NCI-H524 (cell line): ENCODE measurements at regions not wholly inside any gene's neighbourhood (a gene's known extent, or its start where the extent isn't known, plus 50 kb on each side); places are given as distances from the start of the nearest gene placed in this dataset.

Experiments used
- DNase-seq, 2 experiments: peaks; one replicate each; lab custom pipeline; 2025; lab: John Stamatoyannopoulos, UW

- peak in 1 of 2 experiments; percentile 56 for DNase-seq
Measured at GRCh38 chr1:90402893-90403849, 313.9 kb downstream of the BARHL2 start.

DNA sequence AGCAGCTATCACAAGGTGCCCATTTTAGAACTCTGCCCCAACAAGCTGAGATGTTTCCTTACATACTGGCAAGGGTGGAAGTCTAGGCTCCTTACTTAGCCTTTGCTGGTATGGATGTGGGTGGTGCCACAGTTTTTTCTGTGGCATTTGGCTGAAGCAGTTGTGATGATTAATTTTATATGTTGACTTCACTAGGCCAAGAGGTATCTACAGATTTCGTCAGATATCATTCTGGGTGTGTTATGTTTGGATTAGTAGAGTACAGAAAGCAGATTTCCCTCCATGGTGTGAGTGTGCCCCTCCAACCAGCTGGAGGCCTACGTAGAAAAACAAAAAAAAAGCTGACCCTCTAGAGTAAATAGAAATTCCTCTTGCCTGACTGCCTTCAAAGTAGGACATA, 317.0 kb downstream of the BARHL2 start:
- no peak for DNase-seq

GRCh38 chr1:90396917-90397316, 320.2 kb downstream of the BARHL2 start:
- DNase-seq: no peak

DNA sequence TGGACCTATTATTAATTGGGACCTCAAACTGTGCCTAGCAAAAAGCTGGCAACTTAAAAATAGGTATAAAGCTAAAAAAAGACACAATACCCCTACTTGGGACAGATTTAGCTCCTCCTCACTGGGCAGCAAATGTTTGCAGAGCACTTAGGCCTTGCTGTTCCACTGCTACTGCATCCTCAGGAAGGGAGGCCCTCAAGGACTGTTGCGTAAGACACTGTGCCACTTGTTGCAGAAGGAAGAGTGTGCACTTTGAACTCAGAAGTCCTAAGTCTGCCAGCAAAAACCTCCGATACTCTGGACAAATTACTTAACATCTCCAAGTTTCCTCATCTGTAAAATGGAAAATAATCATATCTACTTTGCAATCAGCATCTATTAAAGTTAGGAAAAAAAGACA, 322.9 kb downstream of the BARHL2 start:
- no peak for DNase-seq

DNA sequence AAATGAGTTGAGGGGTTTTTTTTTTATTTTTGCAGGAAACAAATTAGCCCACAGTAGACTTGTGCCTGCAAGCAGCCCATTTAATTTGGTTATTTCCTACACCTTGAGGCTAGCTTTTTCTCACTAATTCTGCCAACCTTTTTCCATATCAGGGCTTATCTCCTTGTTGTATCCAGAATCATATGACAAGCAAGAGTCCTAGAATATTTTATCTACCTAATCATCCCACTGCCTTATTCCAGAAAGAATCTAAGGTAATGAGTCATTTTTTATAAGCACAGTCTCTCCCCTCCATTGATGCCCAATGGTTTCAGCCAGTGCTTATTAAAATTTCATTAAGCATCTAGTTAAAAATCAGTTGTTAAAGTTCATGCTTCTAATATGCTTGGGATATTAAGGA, 324.1 kb downstream of the BARHL2 start:
- no peak for DNase-seq

GRCh38 chr1:90391126-90391525, 326.0 kb downstream of the BARHL2 start:
- DNase-seq: no peak

GRCh38 chr1:90387805-90388204, 329.3 kb downstream of the BARHL2 start:
- no peak for DNase-seq

GRCh38 chr1:90386899-90387720, 330.0 kb downstream of the BARHL2 start:
- no peak for DNase-seq

DNA sequence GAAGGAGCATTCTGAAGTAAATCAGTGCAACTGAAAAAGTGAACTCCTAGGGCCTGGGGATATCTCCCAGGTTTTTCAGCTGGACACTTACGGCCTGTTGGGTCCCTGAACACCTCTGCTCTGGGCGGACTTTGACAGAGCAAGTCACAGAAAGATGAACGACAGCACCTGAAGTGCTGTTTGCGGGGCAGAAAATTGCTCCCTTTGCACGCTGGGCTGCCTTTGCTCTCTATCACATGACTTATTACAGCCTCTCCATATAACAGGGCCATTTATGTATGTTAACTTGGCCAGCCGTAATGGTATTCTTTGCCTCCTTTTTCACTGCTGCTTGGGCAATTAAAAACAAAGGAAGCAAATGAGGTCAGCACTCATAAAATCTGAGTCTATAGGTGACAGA, 332.9 kb downstream of the BARHL2 start:
- DNase-seq: no peak

DNA sequence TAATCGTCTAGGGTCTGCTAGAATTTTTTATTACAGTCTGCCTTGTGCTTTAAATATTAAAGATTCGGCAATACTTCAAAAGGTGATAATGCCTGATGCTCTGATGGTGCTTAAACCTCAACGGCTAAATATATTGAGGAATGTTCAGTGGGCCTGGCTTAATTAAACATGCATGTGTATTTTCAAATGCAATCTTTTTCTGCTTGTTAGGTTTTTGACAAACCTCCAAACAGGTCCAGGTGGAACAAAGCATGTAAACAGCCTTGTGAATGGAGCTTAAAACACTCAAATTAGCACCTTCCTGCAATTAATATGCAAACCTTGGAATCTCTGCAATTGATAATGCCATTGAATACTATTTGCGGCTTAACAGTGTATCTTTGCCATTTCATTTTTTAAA, 334.9 kb downstream of the BARHL2 start:
- no peak for DNase-seq

DNA sequence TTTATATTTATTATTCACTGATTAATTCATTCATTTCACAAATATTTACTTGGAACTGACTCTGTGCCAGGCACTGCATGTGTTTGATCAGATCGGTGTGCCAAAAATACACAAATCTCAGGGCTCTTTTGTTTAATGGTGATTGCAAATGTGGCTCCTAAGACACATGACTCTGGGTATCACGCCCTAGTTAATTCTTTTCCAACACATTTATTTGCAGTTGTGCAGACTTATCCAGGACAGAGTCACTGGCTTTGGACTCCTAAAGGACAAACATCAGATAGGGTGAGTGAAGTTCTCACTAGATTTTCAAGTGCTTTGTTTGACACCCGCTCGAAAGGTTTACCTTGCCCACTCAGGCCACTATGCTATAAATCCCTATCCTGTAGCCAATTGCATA, 335.5 kb downstream of the BARHL2 start:
- no peak for DNase-seq

DNA sequence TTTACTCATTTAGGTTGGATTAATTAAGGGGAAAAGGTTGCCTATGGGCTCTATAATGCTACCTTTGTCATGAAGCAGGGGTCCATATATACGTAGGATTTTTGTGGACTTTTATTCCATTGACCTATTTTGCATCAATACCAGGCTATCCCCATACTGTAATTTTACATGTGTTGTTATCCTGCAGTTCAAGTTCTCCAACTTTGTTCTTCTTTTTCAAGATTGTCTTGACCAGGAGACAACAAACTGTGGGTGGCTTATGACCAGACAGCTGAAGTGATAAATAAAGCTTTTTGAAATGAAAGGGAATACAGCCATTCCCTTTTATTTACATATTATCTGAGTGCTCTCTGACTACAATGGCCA, 345.7 kb downstream of the BARHL2 start:
- DNase-seq: no peak

DNA sequence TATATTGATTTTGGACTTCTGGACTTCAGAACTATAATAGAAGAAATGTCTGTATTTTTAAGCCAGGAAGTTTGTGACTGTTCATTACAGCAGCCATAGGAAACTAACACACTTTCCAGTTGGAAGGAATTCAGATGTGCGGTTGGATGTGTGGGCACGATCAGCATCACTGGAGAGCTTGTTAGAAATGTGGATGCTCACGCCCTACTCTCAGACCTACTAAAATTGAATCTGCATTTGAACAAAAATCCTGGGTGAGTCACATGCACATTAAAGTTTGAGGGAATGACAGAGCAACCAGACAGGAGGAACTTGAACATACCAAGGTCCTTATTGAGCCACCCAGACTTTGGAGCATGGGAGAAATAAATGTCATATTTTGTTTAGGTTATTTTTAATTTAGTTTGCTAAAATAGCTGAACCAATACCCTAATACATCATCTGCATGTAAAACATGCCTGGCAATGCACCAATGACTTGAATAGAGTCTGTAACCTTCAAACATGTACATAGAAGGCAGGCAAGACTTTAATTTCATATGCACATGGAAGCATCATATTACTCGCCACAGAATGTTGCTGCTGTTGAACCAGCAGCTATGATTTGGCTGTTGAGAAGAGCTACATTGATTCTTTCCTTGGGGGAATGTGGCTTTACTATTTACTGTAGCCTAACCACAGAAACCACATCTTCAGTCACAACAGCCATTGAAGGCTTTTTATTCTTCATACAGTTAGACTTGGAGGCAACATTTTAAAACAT, 346.2 kb downstream of the BARHL2 start:
- no peak for DNase-seq

DNA sequence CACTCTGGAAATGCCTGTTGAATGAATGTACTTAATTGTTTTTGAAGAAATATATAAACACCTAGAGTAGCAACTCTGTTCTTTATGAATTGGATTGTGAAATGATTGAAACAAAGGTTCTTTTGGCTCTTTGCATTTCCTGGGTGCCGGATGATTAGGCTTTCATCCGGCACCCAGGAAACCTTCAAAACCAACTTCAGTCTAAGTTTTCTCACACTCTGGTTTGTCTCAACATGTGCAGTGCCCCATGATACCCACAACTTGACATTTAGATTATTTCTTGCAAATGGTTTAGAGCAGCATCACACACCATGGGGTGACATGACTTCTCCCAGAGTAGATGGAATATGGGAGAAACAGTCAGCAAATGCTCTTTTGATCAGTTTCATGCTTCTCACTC, 354.9 kb downstream of the BARHL2 start:
- DNase-seq: no peak

- DNase-seq: no peak
Measured at GRCh38 chr1:90361026-90361425, 356.1 kb downstream of the BARHL2 start.

DNA sequence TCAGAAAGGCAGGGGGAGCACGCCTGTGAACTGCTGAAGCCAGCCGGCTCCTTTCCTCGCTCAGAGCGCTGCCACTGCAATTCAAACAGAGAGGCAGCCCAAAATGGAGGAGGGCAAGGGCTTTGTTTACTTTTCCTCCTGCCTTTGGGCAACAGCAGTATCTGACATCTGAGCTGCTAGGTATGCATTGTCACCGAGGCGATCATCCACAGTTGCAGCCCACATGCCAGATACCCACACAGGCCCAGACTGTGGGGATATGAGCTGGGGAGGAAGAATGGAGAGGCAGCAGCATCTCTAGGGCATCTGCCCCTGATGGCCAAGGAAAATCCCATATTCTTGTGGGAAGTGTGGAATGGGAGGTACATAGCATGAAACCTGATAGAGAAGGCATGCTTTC, 357.1 kb downstream of the BARHL2 start:
- no peak for DNase-seq

DNA sequence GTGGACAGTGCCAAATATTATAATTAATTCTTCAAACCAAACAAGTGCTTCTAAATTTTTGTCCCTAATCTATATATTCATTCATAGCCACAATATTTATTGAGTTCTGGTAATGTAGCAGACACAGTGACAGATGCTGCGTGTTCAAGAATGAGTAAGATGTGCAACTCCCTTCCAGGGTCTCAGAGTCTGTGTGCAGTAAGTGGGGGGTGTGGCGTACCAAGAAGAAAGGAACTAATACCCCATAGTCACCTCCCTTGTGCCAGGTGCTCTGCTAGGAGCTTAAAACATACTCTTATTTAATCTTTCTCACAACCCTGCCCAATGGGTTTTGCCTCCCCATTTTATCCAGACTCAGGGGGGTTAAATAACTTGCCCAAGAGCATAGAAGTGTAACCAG, 358.7 kb downstream of the BARHL2 start:
- no peak for DNase-seq

DNA sequence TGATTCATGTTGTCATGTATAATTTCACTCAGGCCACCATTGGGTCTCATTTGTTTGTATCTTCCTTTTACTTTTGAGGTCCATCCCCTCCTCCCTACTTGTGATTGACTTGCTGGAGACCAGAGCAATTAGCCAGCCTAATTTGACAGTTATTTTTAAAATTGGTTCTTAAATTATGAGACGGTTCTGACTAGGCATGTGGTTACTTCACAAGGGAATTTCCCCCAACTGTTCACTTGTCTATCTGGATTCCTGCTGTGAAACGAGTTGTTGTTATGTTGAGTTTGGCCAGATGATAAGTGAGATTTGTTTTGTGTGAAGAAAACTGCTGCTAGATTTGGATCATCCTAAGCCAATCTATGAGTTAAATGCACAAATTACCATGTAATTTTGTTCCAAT, 359.1 kb downstream of the BARHL2 start:
- DNase-seq: no peak

DNA sequence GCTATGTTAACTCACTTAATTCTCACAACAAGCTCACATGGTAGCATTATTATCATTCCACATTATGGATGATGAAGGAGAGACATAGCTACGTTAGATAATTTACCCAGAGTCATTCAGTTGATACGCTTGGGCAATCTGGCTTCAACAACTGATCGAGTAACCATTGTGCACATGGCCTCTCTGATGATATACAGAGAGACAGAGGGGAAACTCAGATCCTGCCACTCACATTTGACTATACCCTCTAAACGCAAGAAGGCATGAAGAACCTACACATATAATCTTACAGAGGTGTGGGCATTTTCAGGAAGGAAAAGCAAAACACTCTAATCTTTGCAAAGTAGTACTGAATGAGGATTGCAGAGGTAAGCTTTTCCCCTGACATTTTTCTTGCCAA, 360.1 kb downstream of the BARHL2 start:
- DNase-seq: no peak

DNA sequence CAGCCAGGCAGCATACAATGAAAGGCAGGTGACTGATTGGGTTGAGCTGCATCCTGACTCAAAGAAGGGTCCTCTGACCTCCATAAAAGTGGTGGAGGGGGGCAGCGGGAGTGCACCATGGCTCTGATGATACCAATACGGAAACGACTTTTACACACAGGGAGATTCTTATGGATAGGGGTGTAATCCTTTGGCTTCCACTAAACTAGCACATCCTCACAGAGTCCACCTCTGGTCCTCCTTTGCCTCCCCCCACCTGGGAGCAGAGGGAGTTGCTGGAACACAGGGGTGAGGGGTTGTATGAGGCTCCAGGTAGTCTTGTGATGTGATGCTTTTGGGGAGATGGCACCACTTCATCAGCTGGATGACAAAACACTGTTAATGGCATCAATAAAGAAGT, 361.0 kb downstream of the BARHL2 start:
- DNase-seq: no peak

DNA sequence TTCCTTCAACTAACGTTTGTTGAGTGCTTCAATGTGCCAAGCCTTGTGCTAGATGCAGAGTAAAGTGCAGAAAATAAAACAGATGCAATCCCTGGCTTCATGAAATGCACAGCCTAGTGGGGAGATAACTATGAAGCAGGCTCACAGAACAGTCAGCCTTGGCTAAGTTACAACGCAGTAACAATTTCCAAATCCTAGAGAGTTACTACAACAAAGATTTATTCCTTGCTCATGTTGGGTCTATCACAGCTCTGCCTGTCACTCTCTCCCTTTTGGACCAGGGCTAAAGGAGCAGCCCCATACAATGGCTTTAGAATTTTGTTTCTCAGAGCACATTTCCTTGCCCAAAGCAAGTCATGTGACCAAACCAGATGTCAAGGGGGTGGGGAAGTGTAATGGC, 359.8 kb downstream of the ZNF326 start:
- DNase-seq: no peak

DNA sequence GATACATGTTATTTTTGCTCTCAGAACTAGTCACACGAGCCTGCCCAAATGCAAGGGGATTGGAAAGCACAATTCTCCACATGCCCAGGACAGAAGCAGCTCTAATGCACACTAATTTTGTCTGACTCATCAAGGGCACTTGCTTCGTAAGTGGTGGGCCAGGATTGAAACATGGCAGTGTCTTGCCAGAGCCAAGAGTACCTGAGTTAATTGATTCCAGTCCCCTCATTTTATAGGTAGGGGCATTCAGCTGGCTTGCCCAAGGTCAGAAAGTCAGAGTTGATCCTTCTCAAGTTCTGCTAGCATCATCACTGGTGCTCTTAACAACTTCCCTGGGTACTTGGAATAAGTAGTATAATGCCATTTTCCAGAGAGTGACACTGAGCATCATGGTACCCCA, 356.1 kb downstream of the ZNF326 start:
- DNase-seq: no peak
